Trophoblast cell (in vitro differentiated cells and primary cell): ENCODE measurements at regions not wholly inside any gene's neighbourhood (a gene's known extent, or its start where the extent isn't known, plus 50 kb on each side); places are given as distances from the start of the nearest gene placed in this dataset.

Source experiments
- DNase-seq, 2 donors: peaks; one replicate each; pipeline ENCODE4 v3.0.0-alpha.2; 2016
- H2AFZ ChIP-seq: 2 replicates; pipeline ENCODE4 v1.6.1; 2013; ENCODE audit warnings: low read length, moderate library complexity, mild to moderate bottlenecking; ENCODE audit not compliant: insufficient read depth, poor library complexity
- H2AK5ac ChIP-seq: 2 replicates; pipeline ENCODE4 v1.6.1; 2013; ENCODE audit warnings: mild to moderate bottlenecking, low read length
- H2BK120ac ChIP-seq: 2 replicates; pipeline ENCODE4 v1.6.1; 2013; ENCODE audit warnings: low read length, mild to moderate bottlenecking, moderate library complexity; ENCODE audit not compliant: insufficient read depth, poor library complexity
- H2BK12ac ChIP-seq: 2 replicates; pipeline ENCODE4 v1.6.1; 2013; ENCODE audit warnings: mild to moderate bottlenecking, low read length, moderate library complexity
- H2BK5ac ChIP-seq: 2 replicates; pipeline ENCODE4 v1.6.1; 2013; ENCODE audit warnings: low read length, low read depth, moderate library complexity, mild to moderate bottlenecking; ENCODE audit not compliant: poor library complexity
- H3K14ac ChIP-seq: 2 replicates; pipeline ENCODE4 v1.6.1; 2013; ENCODE audit warnings: mild to moderate bottlenecking, low read length
- H3K18ac ChIP-seq: 2 replicates; pipeline ENCODE4 v1.6.1; 2013; ENCODE audit warnings: mild to moderate bottlenecking, low read length
- H3K23ac ChIP-seq: 2 replicates; pipeline ENCODE4 v1.6.1; 2013; ENCODE audit warnings: low read length
- H3K27ac ChIP-seq: 2 replicates; pipeline ENCODE4 v1.5.1; 2013; ENCODE audit warnings: low read depth, mild to moderate bottlenecking, inconsistent platforms, low read length, moderate library complexity
- H3K27me3 ChIP-seq: 2 replicates; pipeline ENCODE4 v1.6.1; 2013; ENCODE audit warnings: inconsistent platforms, mild to moderate bottlenecking, low read length, moderate library complexity; ENCODE audit not compliant: insufficient read depth
- H3K36me3 ChIP-seq, 2 experiments: 1 replicate in 1 of 2; 2 replicates in 1 of 2; pipeline ENCODE4 v1.6.1; 2013; ENCODE audit warnings: low read length in 2 of 2, mild to moderate bottlenecking in 2 of 2, moderate library complexity in 1 of 2; ENCODE audit not compliant: insufficient read depth in 2 of 2, control insufficient read depth in 1 of 2
- H3K4ac ChIP-seq: 2 replicates; pipeline ENCODE4 v1.6.1; 2013; ENCODE audit warnings: low read depth, mild to moderate bottlenecking, low read length, moderate library complexity
- H3K4me1 ChIP-seq, 2 experiments: 1 replicate in 1 of 2; 2 replicates in 1 of 2; pipeline ENCODE4 v1.6.1; 2013; ENCODE audit warnings: low read length in 2 of 2, mild to moderate bottlenecking in 2 of 2, moderate library complexity in 1 of 2; ENCODE audit not compliant: insufficient read depth in 2 of 2, control insufficient read depth in 1 of 2
- H3K4me2 ChIP-seq: 2 replicates; pipeline ENCODE4 v1.6.1; 2013; ENCODE audit warnings: inconsistent platforms, mild to moderate bottlenecking, low read length, moderate library complexity
- H3K4me3 ChIP-seq: 2 replicates; pipeline ENCODE4 v1.5.1; 2013; ENCODE audit warnings: mild to moderate bottlenecking, low read depth, low read length, inconsistent platforms
- H3K79me1 ChIP-seq: one replicate; pipeline ENCODE4 v1.6.1; 2013; ENCODE audit warnings: low read length
- H3K79me2 ChIP-seq: 2 replicates; pipeline ENCODE4 v1.6.1; 2013; ENCODE audit warnings: low read length, mild to moderate bottlenecking; ENCODE audit not compliant: control insufficient read depth, insufficient read depth, poor library complexity
- H3K9ac ChIP-seq: 2 replicates; pipeline ENCODE4 v1.6.1; 2013; ENCODE audit warnings: mild to moderate bottlenecking, low read length
- H3K9me3 ChIP-seq: 2 replicates; pipeline ENCODE4 v1.6.1; 2013; ENCODE audit warnings: low read depth, mild to moderate bottlenecking, control low read depth, inconsistent platforms, low read length; ENCODE audit not compliant: insufficient read depth
- H4K12ac ChIP-seq: 2 replicates; pipeline ENCODE4 v1.6.1; 2013; ENCODE audit warnings: low read depth, mild to moderate bottlenecking, low read length, moderate library complexity
- H4K8ac ChIP-seq: 2 replicates; pipeline ENCODE4 v1.6.1; 2013; ENCODE audit warnings: low read depth, mild to moderate bottlenecking, low read length, moderate library complexity
- H4K91ac ChIP-seq: one replicate; pipeline ENCODE4 v1.6.1; 2013; ENCODE audit warnings: low read depth, mild to moderate bottlenecking, low read length, moderate library complexity
- WGBS: extraction: QIAGEN DNeasy Blood & Tissue Kit; methylation state at CpG from one replicate; pipeline ENCODE4 v1.1.7; 2013; ENCODE audit warnings: missing lambda C conversion rate; ENCODE audit not compliant: insufficient read length, insufficient coverage; ENCODE audit errors: extremely low coverage; 5-methylcytosine and 5-hydroxymethylcytosine counted together

GRCh38 chr18:10234281-10234680 is 220.2 kb upstream of the APCDD1 start:
- Histone ChIP-seq H3K9ac (no peak overlapping the region), H3K27ac (no peak overlapping the region), H3K79me2 (no peaks in the 10 kb centered on the region), H3K14ac (no peak overlapping the region), H2BK12ac (no peak overlapping the region), H3K27me3 (no peaks in the 10 kb centered on the region), H2AK5ac (no peak overlapping the region), H2AFZ (no peak overlapping the region), H4K12ac (no peak overlapping the region), H3K79me1 (no peaks in the 10 kb centered on the region), H3K9me3 (peaks cover 8% of the 10 kb centered on the region), H4K91ac (no peak overlapping the region), H4K8ac (no peak overlapping the region), H3K23ac (no peak overlapping the region), H2BK120ac (no peak overlapping the region), H3K36me3 (no peaks in the 10 kb centered on the region), H3K18ac (no peak overlapping the region), H3K4ac (no peak overlapping the region), H3K4me2 (no peak overlapping the region), H3K4me3 (no peak overlapping the region), H3K4me1 (no peaks in the 10 kb centered on the region), H2BK5ac (no peak overlapping the region)
- no peak for DNase-seq
- no CpG with 5 or more reads among the region's 5 CpGs for WGBS

- no peak overlapping the region for H3K4me3 ChIP-seq
- H2BK120ac ChIP-seq: no peak overlapping the region
- no peak overlapping the region for H3K4me2 ChIP-seq
- no peak overlapping the region for H3K14ac ChIP-seq
- no peak overlapping the region for H2AFZ ChIP-seq
- no peak overlapping the region for H3K4ac ChIP-seq
- no peaks in the 10 kb centered on the region for H3K79me2 ChIP-seq
- no peaks in the 10 kb centered on the region for H3K79me1 ChIP-seq
- H3K27ac ChIP-seq: no peak overlapping the region
- H3K36me3 ChIP-seq: no peaks in the 10 kb centered on the region
- no peak overlapping the region for H4K12ac ChIP-seq
- H4K8ac ChIP-seq: no peak overlapping the region
- H3K23ac ChIP-seq: no peak overlapping the region
- peaks cover 4% of the 10 kb centered on the region for H3K9me3 ChIP-seq
- H3K27me3 ChIP-seq: no peaks in the 10 kb centered on the region
- no peak overlapping the region for H2AK5ac ChIP-seq
- H4K91ac ChIP-seq: no peak overlapping the region
- no peak overlapping the region for H2BK12ac ChIP-seq
- DNase-seq: no peak
- WGBS: no CpG with 5 or more reads among the region's 6 CpGs
- H3K4me1 ChIP-seq: no peaks in the 10 kb centered on the region
- no peak overlapping the region for H3K18ac ChIP-seq
- H3K9ac ChIP-seq: no peak overlapping the region
- H2BK5ac ChIP-seq: no peak overlapping the region
These were observed 219.3 kb upstream of the APCDD1 start for GRCh38 chr18:10234912-10235660.

- no peak overlapping the region for H3K27ac ChIP-seq
- H3K27me3 ChIP-seq: no peaks in the 10 kb centered on the region
- no peak overlapping the region for H4K8ac ChIP-seq
- H3K9me3 ChIP-seq: peaks cover 3% of the 10 kb centered on the region
- no peak overlapping the region for H4K91ac ChIP-seq
- H3K4me1 ChIP-seq: no peaks in the 10 kb centered on the region
- H4K12ac ChIP-seq: no peak overlapping the region
- no peak overlapping the region for H2BK5ac ChIP-seq
- H2AFZ ChIP-seq: no peak overlapping the region
- no peak overlapping the region for H3K23ac ChIP-seq
- no CpG with 5 or more reads among the region's 2 CpGs for WGBS
- no peak overlapping the region for H3K4ac ChIP-seq
- no peak overlapping the region for H3K18ac ChIP-seq
- no peak overlapping the region for H3K14ac ChIP-seq
- no peaks in the 10 kb centered on the region for H3K79me2 ChIP-seq
- H3K4me2 ChIP-seq: no peak overlapping the region
- DNase-seq: no peak
- H3K9ac ChIP-seq: no peak overlapping the region
- H3K36me3 ChIP-seq: no peaks in the 10 kb centered on the region
- no peak overlapping the region for H2BK12ac ChIP-seq
- no peaks in the 10 kb centered on the region for H3K79me1 ChIP-seq
- H2BK120ac ChIP-seq: no peak overlapping the region
- H3K4me3 ChIP-seq: no peak overlapping the region
- no peak overlapping the region for H2AK5ac ChIP-seq
These were observed 218.8 kb upstream of the APCDD1 start for GRCh38 chr18:10235661-10235952.

- H3K79me2 ChIP-seq: no peaks in the 10 kb centered on the region
- H2BK5ac ChIP-seq: no peak overlapping the region
- no peak overlapping the region for H3K9ac ChIP-seq
- H3K4me3 ChIP-seq: no peak overlapping the region
- no peaks in the 10 kb centered on the region for H3K36me3 ChIP-seq
- no peak overlapping the region for H2BK120ac ChIP-seq
- H3K18ac ChIP-seq: no peak overlapping the region
- no peak overlapping the region for H3K4ac ChIP-seq
- H3K4me2 ChIP-seq: no peak overlapping the region
- no peaks in the 10 kb centered on the region for H3K4me1 ChIP-seq
- H4K12ac ChIP-seq: no peak overlapping the region
- no peak overlapping the region for H3K14ac ChIP-seq
- no peak overlapping the region for H2BK12ac ChIP-seq
- H3K23ac ChIP-seq: no peak overlapping the region
- DNase-seq: no peak
- no CpG with 5 or more reads among the region's 11 CpGs for WGBS
- no peak overlapping the region for H3K27ac ChIP-seq
- no peaks in the 10 kb centered on the region for H3K9me3 ChIP-seq
- no peak overlapping the region for H2AFZ ChIP-seq
- no peak overlapping the region for H4K8ac ChIP-seq
- no peaks in the 10 kb centered on the region for H3K27me3 ChIP-seq
- no peak overlapping the region for H4K91ac ChIP-seq
- H2AK5ac ChIP-seq: no peak overlapping the region
- H3K79me1 ChIP-seq: no peaks in the 10 kb centered on the region
These were observed 215.3 kb upstream of the APCDD1 start for GRCh38 chr18:10239103-10239502.
